Kidney epithelial cell (primary cell): ENCODE measurements at regions not wholly inside any gene's neighbourhood (a gene's known extent, or its start where the extent isn't known, plus 50 kb on each side); places are given as distances from the start of the nearest gene placed in this dataset.

Source experiments
- DNase-seq: peaks from one replicate; pipeline ENCODE4 v3.0.0-alpha.2; 2010; ENCODE audit warnings: low read depth
- H3K27me3 ChIP-seq: 2 replicates; pipeline ENCODE4 v1.6.0; 2011; ENCODE audit warnings: low read length; ENCODE audit not compliant: control insufficient read depth, insufficient read depth
- H3K36me3 ChIP-seq: 2 replicates; pipeline ENCODE4 v1.5.1; 2011; ENCODE audit warnings: low read length; ENCODE audit not compliant: control insufficient read depth, insufficient read depth
- H3K4me3 ChIP-seq: 2 replicates; pipeline ENCODE4 v1.5.1; 2011; ENCODE audit warnings: low read depth, mild to moderate bottlenecking, control low read depth, low read length
- TF ChIP-seq, protein P1 (sequence below): IDR thresholded peaks from 2 replicates; pipeline ENCODE4 v1.5.1; 2011; ENCODE audit warnings: mild to moderate bottlenecking, moderate library complexity, low read length, control low read depth, inconsistent platforms; ENCODE audit not compliant: insufficient read depth, poor library complexity, severe bottlenecking

DNA sequence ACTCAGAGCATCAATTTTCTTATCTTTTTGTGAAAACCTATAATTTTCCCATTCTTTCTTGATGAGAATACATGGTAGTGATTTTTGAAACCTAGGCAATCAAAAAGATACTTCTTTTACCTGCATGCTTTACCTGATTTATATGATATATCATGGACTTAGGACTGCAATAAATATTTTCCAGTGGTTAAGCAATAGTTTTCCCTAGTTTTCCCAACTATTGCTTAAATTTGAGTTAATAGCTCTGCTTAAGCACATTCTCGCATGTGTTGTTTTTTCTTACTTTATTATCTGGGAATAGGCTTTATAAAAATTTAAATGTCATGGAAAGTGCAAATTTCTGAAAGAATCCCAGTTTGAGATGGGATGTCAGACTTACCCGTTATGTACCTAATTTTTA, 465.1 kb upstream of the BCHE start:
- no peaks in the 10 kb centered on the region for H3K36me3 ChIP-seq
- DNase-seq: no peak
- H3K27me3 ChIP-seq: no peaks in the 10 kb centered on the region
- no peak overlapping the region for H3K4me3 ChIP-seq
- TF ChIP-seq, protein P1, sequence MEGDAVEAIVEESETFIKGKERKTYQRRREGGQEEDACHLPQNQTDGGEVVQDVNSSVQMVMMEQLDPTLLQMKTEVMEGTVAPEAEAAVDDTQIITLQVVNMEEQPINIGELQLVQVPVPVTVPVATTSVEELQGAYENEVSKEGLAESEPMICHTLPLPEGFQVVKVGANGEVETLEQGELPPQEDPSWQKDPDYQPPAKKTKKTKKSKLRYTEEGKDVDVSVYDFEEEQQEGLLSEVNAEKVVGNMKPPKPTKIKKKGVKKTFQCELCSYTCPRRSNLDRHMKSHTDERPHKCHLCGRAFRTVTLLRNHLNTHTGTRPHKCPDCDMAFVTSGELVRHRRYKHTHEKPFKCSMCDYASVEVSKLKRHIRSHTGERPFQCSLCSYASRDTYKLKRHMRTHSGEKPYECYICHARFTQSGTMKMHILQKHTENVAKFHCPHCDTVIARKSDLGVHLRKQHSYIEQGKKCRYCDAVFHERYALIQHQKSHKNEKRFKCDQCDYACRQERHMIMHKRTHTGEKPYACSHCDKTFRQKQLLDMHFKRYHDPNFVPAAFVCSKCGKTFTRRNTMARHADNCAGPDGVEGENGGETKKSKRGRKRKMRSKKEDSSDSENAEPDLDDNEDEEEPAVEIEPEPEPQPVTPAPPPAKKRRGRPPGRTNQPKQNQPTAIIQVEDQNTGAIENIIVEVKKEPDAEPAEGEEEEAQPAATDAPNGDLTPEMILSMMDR: no peak

DNA sequence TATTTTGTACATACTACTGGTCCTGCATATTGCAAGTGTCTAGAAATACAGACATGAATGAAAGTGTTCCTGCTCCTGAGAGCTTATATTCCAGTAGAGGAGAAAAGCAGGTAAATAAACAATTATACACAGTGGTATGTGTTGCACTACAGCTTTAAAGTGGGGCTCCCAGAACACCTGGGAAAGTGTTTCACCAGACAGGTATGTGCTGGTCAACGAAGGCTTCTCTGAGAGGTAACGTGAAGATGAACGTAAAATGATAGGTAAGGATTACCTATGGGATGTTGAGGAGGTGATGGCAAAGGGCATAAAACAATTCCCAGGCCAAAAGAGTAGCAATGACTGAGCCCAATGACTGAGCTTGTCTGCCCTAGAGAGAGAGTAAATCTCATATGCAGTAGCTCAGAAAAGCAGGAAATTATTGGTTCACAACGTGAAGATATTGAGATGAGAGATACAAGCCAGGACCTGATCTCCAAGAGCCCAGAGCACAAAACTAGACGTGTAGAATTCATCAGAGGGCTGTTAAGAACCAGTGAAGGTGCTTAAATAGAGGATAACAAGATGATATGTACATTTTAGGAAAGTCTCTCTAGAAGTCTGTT, 459.1 kb upstream of the BCHE start:
- no peaks in the 10 kb centered on the region for H3K36me3 ChIP-seq
- no peak for DNase-seq
- H3K27me3 ChIP-seq: no peaks in the 10 kb centered on the region
- TF ChIP-seq, protein P1: no peak
- no peak overlapping the region for H3K4me3 ChIP-seq

DNA sequence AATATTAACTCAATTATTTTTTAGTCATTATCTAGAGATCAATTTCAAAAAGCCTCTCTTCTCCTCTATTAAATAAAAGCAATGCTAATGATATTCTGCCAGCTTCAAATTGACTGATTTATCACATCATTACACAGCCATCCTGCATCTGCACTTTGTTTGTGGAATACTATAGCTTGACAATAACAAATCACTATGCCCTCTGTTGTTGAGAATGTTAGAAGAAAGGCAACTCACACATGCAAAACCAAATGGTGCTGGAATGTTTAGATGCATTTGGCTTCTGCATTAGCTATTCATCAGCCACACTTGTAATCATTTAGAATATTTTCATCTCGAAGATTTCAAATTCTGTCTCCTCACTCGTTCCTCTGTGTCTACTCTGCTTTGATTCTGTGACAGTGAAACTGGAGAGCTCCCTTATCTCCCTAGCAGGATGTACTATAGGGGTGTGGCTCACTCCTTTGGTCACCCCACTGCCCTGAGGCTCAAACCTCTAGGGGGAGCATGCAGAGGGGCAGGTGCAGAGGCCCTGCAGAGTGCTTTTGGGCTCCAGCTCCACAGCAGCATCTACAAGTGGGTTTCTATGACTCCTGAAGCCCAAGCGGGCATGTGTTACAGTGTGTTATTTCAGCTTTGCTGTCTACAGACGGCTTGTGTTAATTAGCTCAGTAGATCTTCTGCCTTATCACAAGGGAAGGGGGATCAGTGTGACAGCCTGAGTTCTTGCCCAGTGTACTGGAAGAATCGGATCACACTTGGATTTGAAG, 454.1 kb upstream of the BCHE start:
- TF ChIP-seq, protein P1: no peak
- Histone ChIP-seq H3K4me3 (no peak overlapping the region), H3K27me3 (no peaks in the 10 kb centered on the region), H3K36me3 (no peaks in the 10 kb centered on the region)
- DNase-seq: no peak

DNA sequence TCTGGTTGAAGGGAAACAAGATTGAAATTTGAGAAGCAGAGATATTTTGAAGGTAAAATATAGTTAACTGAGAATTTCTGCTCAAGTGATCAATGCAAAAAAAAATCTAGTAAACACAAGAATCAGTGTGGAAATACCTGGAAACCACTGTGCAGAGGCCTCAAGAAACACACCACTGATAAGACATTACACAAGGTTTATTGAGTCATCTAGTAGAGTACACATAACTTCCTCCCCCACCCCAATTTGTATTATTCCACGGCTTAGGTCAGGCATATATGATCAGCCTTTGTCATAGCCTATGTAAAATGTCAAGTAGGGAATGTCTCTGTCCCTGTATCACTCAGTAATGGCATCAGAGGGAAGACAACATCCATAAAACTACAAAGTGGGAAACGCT, 447.8 kb upstream of the BCHE start:
- Histone ChIP-seq H3K27me3 (no peaks in the 10 kb centered on the region), H3K36me3 (no peaks in the 10 kb centered on the region), H3K4me3 (no peak overlapping the region)
- no peak for DNase-seq
- TF ChIP-seq, protein P1: no peak

DNA sequence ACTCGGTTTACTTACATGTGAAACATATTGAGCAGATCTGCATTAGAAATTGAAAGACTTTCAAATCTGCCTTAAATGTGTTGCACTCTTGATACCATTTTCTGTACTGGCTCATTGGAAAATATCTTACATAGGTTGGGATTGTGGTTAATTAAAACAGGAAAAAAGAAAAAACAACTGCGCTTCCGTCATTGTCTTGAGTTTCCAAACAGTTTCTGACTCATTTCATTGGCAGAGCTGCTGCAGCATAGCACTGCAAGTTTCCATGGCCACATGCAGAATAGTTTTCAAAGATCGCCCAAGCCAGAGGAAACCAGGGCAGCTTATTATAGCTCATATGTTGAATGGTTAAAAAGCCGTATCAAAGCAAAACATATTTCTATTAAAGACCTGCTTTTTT, 446.6 kb upstream of the BCHE start:
- TF ChIP-seq, protein P1: no peak
- H3K27me3 ChIP-seq: no peaks in the 10 kb centered on the region
- no peaks in the 10 kb centered on the region for H3K36me3 ChIP-seq
- no peak overlapping the region for H3K4me3 ChIP-seq
- DNase-seq: peak; percentile 50
